Astrocyte (in vitro differentiated cells and primary cell): ENCODE measurements at regions not wholly inside any gene's neighbourhood (a gene's known extent, or its start where the extent isn't known, plus 50 kb on each side); places are given as distances from the start of the nearest gene placed in this dataset.
A peak's percentile ranks its signal among the peaks of the same experiment; 100 is the strongest.

Source experiments
- DNase-seq: peaks from one replicate; pipeline ENCODE4 v3.0.0-alpha.2; 2010; ENCODE audit warnings: low read depth
- FAIRE-seq: peaks from 2 replicates; lab custom pipeline; 2011; peaks lifted over from hg19 to GRCh38; lab: Jason Lieb, UNC
- H2AFZ ChIP-seq: 2 replicates; pipeline ENCODE4 v1.6.0; 2012; ENCODE audit warnings: low read depth, low read length, inconsistent platforms
- H3K27ac ChIP-seq: 2 replicates; pipeline ENCODE4 v1.5.1; 2011; ENCODE audit warnings: low read depth, low read length, inconsistent platforms
- H3K27me3 ChIP-seq: 2 replicates; pipeline ENCODE4 v1.6.0; 2011; ENCODE audit warnings: low read length, inconsistent platforms; ENCODE audit not compliant: insufficient read depth
- H3K36me3 ChIP-seq: 2 replicates; pipeline ENCODE4 v1.5.1; 2011; ENCODE audit warnings: low read length, inconsistent platforms; ENCODE audit not compliant: insufficient read depth
- H3K4me1 ChIP-seq: 2 replicates; pipeline ENCODE4 v1.5.1; 2011; ENCODE audit warnings: low read length, inconsistent platforms; ENCODE audit not compliant: insufficient read depth
- H3K4me2 ChIP-seq: 2 replicates; pipeline ENCODE4 v1.6.0; 2012; ENCODE audit warnings: low read length, inconsistent platforms
- H3K4me3 ChIP-seq: 2 replicates; pipeline ENCODE4 v1.5.1; 2011; ENCODE audit warnings: low read depth, mild to moderate bottlenecking, low read length, inconsistent platforms; ENCODE audit not compliant: insufficient read depth
- H3K79me2 ChIP-seq: 2 replicates; pipeline ENCODE4 v1.6.0; 2012; ENCODE audit warnings: mild to moderate bottlenecking, low read length, inconsistent platforms; ENCODE audit not compliant: insufficient read depth
- H3K9ac ChIP-seq: 2 replicates; pipeline ENCODE4 v1.6.0; 2012; ENCODE audit warnings: mild to moderate bottlenecking, low read length, inconsistent platforms
- H3K9me3 ChIP-seq: 2 replicates; pipeline ENCODE4 v1.5.1; 2012; ENCODE audit warnings: low read depth, mild to moderate bottlenecking, low read length, inconsistent platforms; ENCODE audit not compliant: insufficient read depth
- H4K20me1 ChIP-seq: 2 replicates; pipeline ENCODE4 v1.6.0; 2012; ENCODE audit warnings: low read length, inconsistent platforms; ENCODE audit not compliant: insufficient read depth
- H3K27ac Mint-ChIP-seq: one replicate; pipeline ENCODE4 v1.8.0; 2021; ENCODE audit warnings: mild to moderate bottlenecking, mixed read lengths; ENCODE audit not compliant: unreplicated experiment
- H3K27me3 Mint-ChIP-seq: one replicate; pipeline ENCODE4 v1.8.0; 2021; ENCODE audit warnings: low read depth, mixed read lengths; ENCODE audit not compliant: unreplicated experiment
- H3K36me3 Mint-ChIP-seq: one replicate; pipeline ENCODE4 v1.8.0; 2021; ENCODE audit warnings: low read depth, mixed read lengths; ENCODE audit not compliant: unreplicated experiment
- H3K4me1 Mint-ChIP-seq: one replicate; pipeline ENCODE4 v1.8.0; 2021; ENCODE audit warnings: low read depth, mixed read lengths; ENCODE audit not compliant: unreplicated experiment
- H3K4me3 Mint-ChIP-seq: one replicate; pipeline ENCODE4 v1.8.0; 2021; ENCODE audit warnings: mild to moderate bottlenecking, moderate library complexity, mixed read lengths; ENCODE audit not compliant: unreplicated experiment
- H3K9me3 Mint-ChIP-seq: one replicate; pipeline ENCODE4 v1.8.0; 2021; ENCODE audit warnings: mild to moderate bottlenecking, mixed read lengths; ENCODE audit not compliant: unreplicated experiment
- CTCF ChIP-seq: IDR thresholded peaks from 2 replicates; pipeline ENCODE4 v1.5.1; 2011; ENCODE audit warnings: low read depth, mild to moderate bottlenecking, inconsistent platforms, low read length, moderate library complexity; ENCODE audit not compliant: insufficient read depth
- EZH2 ChIP-seq: IDR thresholded peaks from 2 replicates; pipeline ENCODE4 v1.6.1; 2012; ENCODE audit warnings: mild to moderate bottlenecking, low read length, inconsistent platforms; ENCODE audit not compliant: insufficient read depth

- Mint-ChIP-seq H3K4me3 (no peak overlapping the region), H3K9me3 (no peaks in the 10 kb centered on the region), H3K36me3 (no peaks in the 10 kb centered on the region), H3K27ac (no peak overlapping the region), H3K27me3 (peaks cover 28% of the 10 kb centered on the region), H3K4me1 (peaks cover 32% of the 10 kb centered on the region)
- H3K36me3 ChIP-seq, result no peaks in the 10 kb centered on the region
- no peak overlapping the region for H3K27ac ChIP-seq
- peaks cover 10% of the 10 kb centered on the region for H3K4me1 ChIP-seq
- TF ChIP-seq EZH2 (no peak), CTCF (no peak)
- H3K9me3 ChIP-seq, result no peaks in the 10 kb centered on the region
- no peak overlapping the region for H2AFZ ChIP-seq
- H3K4me3 ChIP-seq, result no peak overlapping the region
- DNase-seq (no peak), FAIRE-seq (no peak)
- peaks cover 28% of the 10 kb centered on the region for H3K27me3 ChIP-seq
- peaks cover 8% of the 10 kb centered on the region for H4K20me1 ChIP-seq
- no peak overlapping the region for H3K4me2 ChIP-seq
- no peaks in the 10 kb centered on the region for H3K79me2 ChIP-seq
- H3K9ac ChIP-seq, result no peak overlapping the region
Measured at GRCh38 chr15:77839456-77839855, 206.7 kb upstream of the LINGO1 start.

DNA sequence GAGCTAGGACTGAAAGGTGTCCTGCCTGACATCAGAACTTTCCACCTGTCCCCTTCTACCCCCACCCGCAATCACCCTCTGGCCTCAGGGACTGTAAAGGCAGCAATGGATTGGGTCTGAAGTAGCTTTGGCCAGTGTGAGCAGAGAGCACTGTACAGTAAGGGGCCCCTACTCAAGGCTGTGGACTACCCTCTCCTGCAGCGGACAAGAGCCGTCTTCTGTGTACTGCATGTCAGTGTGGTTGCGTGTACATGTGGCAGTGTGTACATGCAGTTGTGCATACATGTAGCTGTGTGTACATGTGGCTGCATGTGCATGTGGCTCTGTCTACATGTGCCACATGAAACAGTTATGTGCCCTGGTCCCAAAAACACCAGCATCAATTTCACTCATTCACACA is 205.9 kb upstream of the LINGO1 start:
- Histone ChIP-seq H3K4me1 (peaks cover 10% of the 10 kb centered on the region), H4K20me1 (peaks cover 8% of the 10 kb centered on the region), H3K27ac (no peak overlapping the region), H3K9me3 (no peaks in the 10 kb centered on the region), H3K4me2 (no peak overlapping the region), H3K27me3 (peaks cover 31% of the 10 kb centered on the region), H3K4me3 (no peak overlapping the region), H3K9ac (no peak overlapping the region), H3K79me2 (no peaks in the 10 kb centered on the region), H2AFZ (no peak overlapping the region), H3K36me3 (no peaks in the 10 kb centered on the region)
- no peaks in the 10 kb centered on the region for H3K9me3 Mint-ChIP-seq
- no peak for DNase-seq
- no peaks in the 10 kb centered on the region for H3K36me3 Mint-ChIP-seq
- H3K27ac Mint-ChIP-seq, result no peak overlapping the region
- FAIRE-seq, result no peak
- H3K4me3 Mint-ChIP-seq, result no peak overlapping the region
- H3K27me3 Mint-ChIP-seq, result peaks cover 30% of the 10 kb centered on the region
- H3K4me1 Mint-ChIP-seq, result peaks cover 32% of the 10 kb centered on the region
- no peak for TF ChIP-seq CTCF
- TF ChIP-seq EZH2, result no peak

- peak; percentile 51 for DNase-seq
- H3K27me3 Mint-ChIP-seq, result peaks cover 34% of the 10 kb centered on the region
- peaks cover 32% of the 10 kb centered on the region for H3K4me1 Mint-ChIP-seq
Measured at GRCh38 chr15:77838061-77838460, 205.3 kb upstream of the LINGO1 start.

More at GRCh38 chr15:77838061-77838460, 205.3 kb upstream of the LINGO1 start:
- no peak overlapping the region for H3K4me3 ChIP-seq
- H3K4me2 ChIP-seq, result no peak overlapping the region
- peaks cover 34% of the 10 kb centered on the region for H3K27me3 ChIP-seq
- no peak for FAIRE-seq
- H3K79me2 ChIP-seq, result no peaks in the 10 kb centered on the region
- Mint-ChIP-seq H3K36me3 (no peaks in the 10 kb centered on the region), H3K27ac (no peak overlapping the region), H3K4me3 (no peak overlapping the region), H3K9me3 (no peaks in the 10 kb centered on the region)
- no peak overlapping the region for H2AFZ ChIP-seq
- no peaks in the 10 kb centered on the region for H3K36me3 ChIP-seq
- no peak overlapping the region for H3K9ac ChIP-seq
- no peaks in the 10 kb centered on the region for H3K9me3 ChIP-seq
- peaks cover 10% of the 10 kb centered on the region for H3K4me1 ChIP-seq
- no peak for TF ChIP-seq EZH2
- no peak for TF ChIP-seq CTCF
- H3K27ac ChIP-seq, result no peak overlapping the region
- peaks cover 8% of the 10 kb centered on the region for H4K20me1 ChIP-seq
